Fibroblast of pulmonary artery (primary cell): ENCODE measurements at regions not wholly inside any gene's neighbourhood (a gene's known extent, or its start where the extent isn't known, plus 50 kb on each side); places are given as distances from the start of the nearest gene placed in this dataset.
"Not testable (repeated sequence)": the region's sequence is repeated elsewhere in the genome, so short reads cannot be mapped to it uniquely, and the experiment has no call there.

Experiments
- DNase-seq: peaks from one replicate; pipeline ENCODE4 v3.0.0-alpha.2; 2010; ENCODE audit warnings: low read depth
- H3K4me3 ChIP-seq: replicated peaks from 2 replicates; pipeline ENCODE4 v1.5.1; 2011; ENCODE audit warnings: low read depth, mild to moderate bottlenecking, control low read depth, low read length, moderate library complexity
- CTCF ChIP-seq: IDR thresholded peaks from 2 replicates; pipeline ENCODE4 v1.5.1; 2011; ENCODE audit warnings: mild to moderate bottlenecking, control low read depth, low read length, inconsistent platforms; ENCODE audit errors: missing control alignments

GRCh38 chr3:51610708-51611107 is 60.3 kb upstream of the TEX264 start:
- TF ChIP-seq CTCF, result no peak
- no peak overlapping the region for H3K4me3 ChIP-seq
- no peak for DNase-seq

GRCh38 chr3:51617597-51617996 is 53.5 kb upstream of the TEX264 start:
- TF ChIP-seq CTCF, result no peak
- DNase-seq, result no peak

GRCh38 chr3:51618038-51618437 is 53.0 kb upstream of the TEX264 start:
- not testable (repeated sequence) for H3K4me3 ChIP-seq, DNase-seq

More at GRCh38 chr3:51617597-51617996, 53.5 kb upstream of the TEX264 start:
- H3K4me3 ChIP-seq, result no peak overlapping the region

- no peak for TF ChIP-seq CTCF
- no peak for DNase-seq
Observed at GRCh38 chr3:51618496-51618895, 52.6 kb upstream of the TEX264 start.

GRCh38 chr3:51619983-51620382 is 51.1 kb upstream of the TEX264 start:
- no peak for DNase-seq
- H3K4me3 ChIP-seq, result no peak overlapping the region
- no peak for TF ChIP-seq CTCF

More at GRCh38 chr3:51618496-51618895, 52.6 kb upstream of the TEX264 start:
- H3K4me3 ChIP-seq, result no peak overlapping the region

GRCh38 chr3:51620543-51620942 is 50.5 kb upstream of the TEX264 start:
- no peak overlapping the region for H3K4me3 ChIP-seq
- no peak for TF ChIP-seq CTCF
- peak; percentile 39 for DNase-seq

GRCh38 chr3:51621091-51621892 is 49.8 kb upstream of the TEX264 start:
- no peak for TF ChIP-seq CTCF
- peak; percentile 34 for DNase-seq

More at GRCh38 chr3:51621091-51621892, 49.8 kb upstream of the TEX264 start:
- H3K4me3 ChIP-seq, result no peak overlapping the region
